ENCODE measurements at regions not wholly inside any gene's neighbourhood (a gene's known extent, or its start where the extent isn't known, plus 50 kb on each side); places are given as distances from the start of the nearest gene placed in this dataset.
A peak's percentile ranks its signal among the peaks of the same experiment; 100 is the strongest.

- Histone ChIP-seq H3K9me3 (no peaks in the 10 kb centered on the region), H3K27me3 (ENCODE audit: low read depth) (no peaks in the 10 kb centered on the region), H3K4me1 (no peaks in the 10 kb centered on the region), H3K36me3 (replicated peaks) (no peaks in the 10 kb centered on the region), H3K4me3 (no peak overlapping the region)
- in situ Hi-C loops (cut with MboI; ENCODE audit: low sequenced_read_pairs): no loop called here
- DNase-seq (ENCODE audit: low spot score in 2 of 2): no peak
Observed at GRCh38 chr4:22910200-22910599, 217.5 kb downstream of the GBA3 start.

GRCh38 chr4:22906045-22906444 is 213.3 kb downstream of the GBA3 start:
- no peak for DNase-seq (ENCODE audit: low spot score in 2 of 2)
- Histone ChIP-seq H3K4me1 (no peaks in the 10 kb centered on the region), H3K4me3 (no peak overlapping the region), H3K36me3 (replicated peaks) (no peaks in the 10 kb centered on the region), H3K27me3 (ENCODE audit: low read depth) (no peaks in the 10 kb centered on the region), H3K9me3 (no peaks in the 10 kb centered on the region)
- in situ Hi-C loops (cut with MboI; ENCODE audit: low sequenced_read_pairs): no loop called here

- in situ Hi-C loops (cut with MboI; ENCODE audit: low sequenced_read_pairs): no loop called here
- no peak overlapping the region for H3K4me3 ChIP-seq
- no peaks in the 10 kb centered on the region for H3K36me3 ChIP-seq (replicated peaks)
- no peaks in the 10 kb centered on the region for H3K4me1 ChIP-seq
- H3K9me3 ChIP-seq: no peaks in the 10 kb centered on the region
- H3K27me3 ChIP-seq (ENCODE audit: low read depth): no peaks in the 10 kb centered on the region
- no peak for DNase-seq (ENCODE audit: low spot score in 2 of 2)
Observed at GRCh38 chr4:22903913-22904312, 211.2 kb downstream of the GBA3 start.

GRCh38 chr4:22901631-22902030 is 208.9 kb downstream of the GBA3 start:
- Histone ChIP-seq H3K4me1 (no peaks in the 10 kb centered on the region), H3K36me3 (replicated peaks) (no peaks in the 10 kb centered on the region), H3K4me3 (no peak overlapping the region), H3K27me3 (ENCODE audit: low read depth) (no peaks in the 10 kb centered on the region), H3K9me3 (no peaks in the 10 kb centered on the region)
- in situ Hi-C loops (cut with MboI; ENCODE audit: low sequenced_read_pairs): no loop called here
- no peak for DNase-seq (ENCODE audit: low spot score in 2 of 2)

GRCh38 chr4:22900876-22901275 is 208.1 kb downstream of the GBA3 start:
- in situ Hi-C loops (cut with MboI; ENCODE audit: low sequenced_read_pairs): no loop called here
- DNase-seq (ENCODE audit: low spot score in 2 of 2): no peak
- Histone ChIP-seq H3K4me3 (no peak overlapping the region), H3K36me3 (replicated peaks) (no peaks in the 10 kb centered on the region), H3K9me3 (no peaks in the 10 kb centered on the region), H3K4me1 (no peaks in the 10 kb centered on the region), H3K27me3 (ENCODE audit: low read depth) (no peaks in the 10 kb centered on the region)

GRCh38 chr4:22897520-22898108 is 204.9 kb downstream of the GBA3 start:
- no peaks in the 10 kb centered on the region for H3K9me3 ChIP-seq
- H3K36me3 ChIP-seq (replicated peaks): no peaks in the 10 kb centered on the region
- H3K4me1 ChIP-seq: no peaks in the 10 kb centered on the region
- H3K4me3 ChIP-seq: no peak overlapping the region
- in situ Hi-C loops (cut with MboI; ENCODE audit: low sequenced_read_pairs): no loop called here
- DNase-seq (ENCODE audit: low spot score in 2 of 2): peak; percentile 33 to 45
- H3K27me3 ChIP-seq (ENCODE audit: low read depth): no peaks in the 10 kb centered on the region

GRCh38 chr4:22895482-22895881 is 202.7 kb downstream of the GBA3 start:
- Histone ChIP-seq H3K9me3 (no peaks in the 10 kb centered on the region), H3K4me3 (no peak overlapping the region), H3K4me1 (no peaks in the 10 kb centered on the region), H3K36me3 (replicated peaks) (no peaks in the 10 kb centered on the region), H3K27me3 (ENCODE audit: low read depth) (no peaks in the 10 kb centered on the region)
- in situ Hi-C loops (cut with MboI; ENCODE audit: low sequenced_read_pairs): no loop called here
- DNase-seq (ENCODE audit: low spot score in 2 of 2): no peak

GRCh38 chr4:22884157-22884556 is 191.4 kb downstream of the GBA3 start:
- H3K4me3 ChIP-seq: no peak overlapping the region
- no peaks in the 10 kb centered on the region for H3K36me3 ChIP-seq (replicated peaks)
- H3K27me3 ChIP-seq (ENCODE audit: low read depth): no peaks in the 10 kb centered on the region
- no peak for DNase-seq (ENCODE audit: low spot score in 2 of 2)
- H3K9me3 ChIP-seq: no peaks in the 10 kb centered on the region
- H3K4me1 ChIP-seq: no peaks in the 10 kb centered on the region
- in situ Hi-C loops (cut with MboI; ENCODE audit: low sequenced_read_pairs): no loop called here

GRCh38 chr4:22881411-22881810 is 188.7 kb downstream of the GBA3 start:
- no peaks in the 10 kb centered on the region for H3K9me3 ChIP-seq
- in situ Hi-C loops (cut with MboI; ENCODE audit: low sequenced_read_pairs): no loop called here
- DNase-seq (ENCODE audit: low spot score in 2 of 2): no peak

GRCh38 chr4:22877486-22878052 is 184.8 kb downstream of the GBA3 start:
- H3K4me3 ChIP-seq: no peak overlapping the region
- H3K9me3 ChIP-seq: no peaks in the 10 kb centered on the region
- no peaks in the 10 kb centered on the region for H3K36me3 ChIP-seq (replicated peaks)
- no peaks in the 10 kb centered on the region for H3K4me1 ChIP-seq
- in situ Hi-C loops (cut with MboI; ENCODE audit: low sequenced_read_pairs): no loop called here
- H3K27me3 ChIP-seq (ENCODE audit: low read depth): no peaks in the 10 kb centered on the region
- DNase-seq (ENCODE audit: low spot score in 2 of 2): no peak

More at GRCh38 chr4:22881411-22881810, 188.7 kb downstream of the GBA3 start:
- Histone ChIP-seq H3K36me3 (replicated peaks) (no peaks in the 10 kb centered on the region), H3K27me3 (ENCODE audit: low read depth) (no peaks in the 10 kb centered on the region), H3K4me3 (no peak overlapping the region), H3K4me1 (no peaks in the 10 kb centered on the region)

GRCh38 chr4:22876270-22876669 is 183.5 kb downstream of the GBA3 start:
- Histone ChIP-seq H3K4me1 (no peaks in the 10 kb centered on the region), H3K4me3 (no peak overlapping the region), H3K36me3 (replicated peaks) (no peaks in the 10 kb centered on the region), H3K27me3 (ENCODE audit: low read depth) (no peaks in the 10 kb centered on the region), H3K9me3 (no peaks in the 10 kb centered on the region)
- DNase-seq (ENCODE audit: low spot score in 2 of 2): no peak
- in situ Hi-C loops (cut with MboI; ENCODE audit: low sequenced_read_pairs): no loop called here

GRCh38 chr4:22875587-22876257 is 183.0 kb downstream of the GBA3 start:
- Histone ChIP-seq H3K4me1 (no peaks in the 10 kb centered on the region), H3K9me3 (no peaks in the 10 kb centered on the region), H3K36me3 (replicated peaks) (no peaks in the 10 kb centered on the region), H3K4me3 (no peak overlapping the region), H3K27me3 (ENCODE audit: low read depth) (no peaks in the 10 kb centered on the region)
- DNase-seq (ENCODE audit: low spot score in 2 of 2): no peak
- in situ Hi-C loops (cut with MboI; ENCODE audit: low sequenced_read_pairs): no loop called here

GRCh38 chr4:22874334-22874912 is 181.7 kb downstream of the GBA3 start:
- Histone ChIP-seq H3K4me3 (no peak overlapping the region), H3K27me3 (ENCODE audit: low read depth) (no peaks in the 10 kb centered on the region), H3K9me3 (no peaks in the 10 kb centered on the region), H3K36me3 (replicated peaks) (no peaks in the 10 kb centered on the region), H3K4me1 (no peaks in the 10 kb centered on the region)
- DNase-seq (ENCODE audit: low spot score in 2 of 2): no peak
- in situ Hi-C loops (cut with MboI; ENCODE audit: low sequenced_read_pairs): no loop called here

- H3K36me3 ChIP-seq (replicated peaks): no peaks in the 10 kb centered on the region
- DNase-seq (ENCODE audit: low spot score in 2 of 2): no peak
- H3K27me3 ChIP-seq (ENCODE audit: low read depth): no peaks in the 10 kb centered on the region
- H3K4me1 ChIP-seq: no peaks in the 10 kb centered on the region
- H3K4me3 ChIP-seq: no peak overlapping the region
- in situ Hi-C loops (cut with MboI; ENCODE audit: low sequenced_read_pairs): no loop called here
- H3K9me3 ChIP-seq: no peaks in the 10 kb centered on the region
Observed at GRCh38 chr4:22873899-22874298, 181.2 kb downstream of the GBA3 start.
